HUES48 (cell line): ENCODE measurements at regions not wholly inside any gene's neighbourhood (a gene's known extent, or its start where the extent isn't known, plus 50 kb on each side); places are given as distances from the start of the nearest gene placed in this dataset.

Source experiments
- H3K27ac ChIP-seq: one replicate; pipeline ENCODE4 v1.7.0; 2013; ENCODE audit warnings: low read depth, low read length, inconsistent platforms
- H3K27me3 ChIP-seq: 2 replicates; pipeline ENCODE4 v1.6.1; 2013; ENCODE audit warnings: mild to moderate bottlenecking, low read length; ENCODE audit not compliant: control insufficient read depth, insufficient read depth
- H3K36me3 ChIP-seq: 2 replicates; pipeline ENCODE4 v1.6.1; 2013; ENCODE audit warnings: low read length; ENCODE audit not compliant: control insufficient read depth, insufficient read depth
- H3K4me1 ChIP-seq: 2 replicates; pipeline ENCODE4 v1.6.1; 2013; ENCODE audit warnings: mild to moderate bottlenecking, low read length; ENCODE audit not compliant: control insufficient read depth, insufficient read depth
- H3K4me3 ChIP-seq: 2 replicates; pipeline ENCODE4 v1.5.1; 2013; ENCODE audit warnings: mild to moderate bottlenecking, low read depth, low read length
- H3K9ac ChIP-seq: 2 replicates; pipeline ENCODE4 v1.6.1; 2013; ENCODE audit warnings: mild to moderate bottlenecking, low read depth, low read length, moderate library complexity
- H3K9me3 ChIP-seq: 2 replicates; pipeline ENCODE4 v1.6.1; 2013; ENCODE audit warnings: low read length; ENCODE audit not compliant: control insufficient read depth, insufficient read depth

DNA sequence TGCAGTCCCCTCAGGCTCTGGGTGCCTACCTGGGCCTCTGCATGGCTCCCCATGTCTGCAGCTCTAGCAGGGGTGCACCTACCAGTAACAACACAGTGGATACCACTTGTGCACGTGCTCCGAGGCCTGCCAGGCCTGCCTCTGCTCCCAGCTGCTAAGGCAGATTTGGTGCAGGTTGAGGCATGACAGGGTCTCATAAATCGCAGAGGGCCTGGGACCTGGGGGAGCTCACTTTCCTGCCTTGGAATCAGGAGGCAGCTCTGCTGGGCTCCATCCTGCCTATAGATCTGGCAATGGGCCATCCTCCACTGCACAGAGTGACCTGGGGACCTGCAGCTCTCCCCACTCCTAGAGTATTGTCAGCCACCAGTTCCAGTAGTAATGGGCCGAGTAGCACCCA, 121.9 kb upstream of the CXCL14 start:
- Histone ChIP-seq H3K27ac (no peak overlapping the region), H3K4me3 (no peak overlapping the region), H3K9ac (no peak overlapping the region)

GRCh38 chr5:135697959-135698345, 119.2 kb upstream of the CXCL14 start:
- Histone ChIP-seq H3K27me3 (no peaks in the 10 kb centered on the region), H3K9ac (no peak overlapping the region), H3K4me1 (no peaks in the 10 kb centered on the region; the same call in 1 of the 2 replicates), H3K9me3 (no peaks in the 10 kb centered on the region), H3K4me3 (no peak overlapping the region), H3K27ac (no peak overlapping the region), H3K36me3 (no peaks in the 10 kb centered on the region)

More for the DNA sequence above, 121.9 kb upstream of the CXCL14 start:
- no peaks in the 10 kb centered on the region for H3K27me3 ChIP-seq
- no peaks in the 10 kb centered on the region for H3K9me3 ChIP-seq
- no peaks in the 10 kb centered on the region for H3K36me3 ChIP-seq
- H3K4me1 ChIP-seq = peaks cover 5% of the 10 kb centered on the region; the same call in 1 of the 2 replicates

DNA sequence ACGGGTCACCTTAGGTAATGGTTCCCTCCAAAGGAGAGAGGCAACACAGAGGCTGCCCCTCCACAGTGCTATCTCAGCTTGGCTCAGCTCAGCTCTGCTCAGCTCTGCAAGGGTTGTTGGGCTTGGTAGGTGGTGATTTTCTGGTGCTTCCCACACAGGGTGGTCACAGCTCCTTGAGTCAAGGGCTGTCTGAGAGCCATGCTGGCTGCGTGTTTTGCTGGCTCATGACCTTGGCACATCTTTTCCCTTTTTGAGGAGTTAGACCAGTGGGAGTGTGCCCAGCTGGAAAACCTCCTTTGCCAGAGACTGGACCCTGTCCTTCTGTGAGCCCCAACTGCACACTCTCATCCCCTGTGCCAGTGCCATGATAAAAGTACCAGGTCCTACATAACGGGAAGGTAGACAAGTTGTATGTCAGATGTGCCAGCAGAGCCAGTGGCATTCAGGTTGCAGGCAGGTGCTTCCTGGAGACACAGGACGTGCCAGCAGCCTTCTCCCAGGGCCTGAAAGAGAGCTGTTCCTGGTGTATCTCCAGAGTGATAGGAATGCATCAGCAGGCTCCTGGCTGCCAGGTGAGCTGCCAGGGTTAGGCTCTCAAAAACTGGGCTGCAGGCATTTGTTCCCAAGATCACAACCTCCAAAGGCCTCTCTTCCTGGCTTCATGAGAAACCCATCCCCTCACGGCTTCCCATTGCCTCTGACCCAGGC, 118.6 kb upstream of the CXCL14 start:
- Histone ChIP-seq H3K9ac (no peak overlapping the region), H3K4me3 (no peak overlapping the region), H3K36me3 (no peaks in the 10 kb centered on the region), H3K4me1 (no peaks in the 10 kb centered on the region; the same call in 1 of the 2 replicates), H3K9me3 (no peaks in the 10 kb centered on the region), H3K27me3 (no peaks in the 10 kb centered on the region), H3K27ac (no peak overlapping the region)

- Histone ChIP-seq H3K27ac (no peak overlapping the region), H3K4me3 (no peak overlapping the region), H3K9ac (no peak overlapping the region), H3K36me3 (no peaks in the 10 kb centered on the region), H3K9me3 (no peaks in the 10 kb centered on the region), H3K4me1 (no peaks in the 10 kb centered on the region; the same call in 1 of the 2 replicates), H3K27me3 (no peaks in the 10 kb centered on the region)
Observed at GRCh38 chr5:135696317-135696716, 117.5 kb upstream of the CXCL14 start.

- no peak overlapping the region for H3K4me3 ChIP-seq
- H3K36me3 ChIP-seq = no peaks in the 10 kb centered on the region
- no peaks in the 10 kb centered on the region; the same call in 1 of the 2 replicates for H3K4me1 ChIP-seq
- no peak overlapping the region for H3K9ac ChIP-seq
- no peaks in the 10 kb centered on the region for H3K27me3 ChIP-seq
- H3K27ac ChIP-seq = no peak overlapping the region
- H3K9me3 ChIP-seq = no peaks in the 10 kb centered on the region
Observed at GRCh38 chr5:135695656-135696313, 117.0 kb upstream of the CXCL14 start.

- H3K27me3 ChIP-seq = no peaks in the 10 kb centered on the region
- no peaks in the 10 kb centered on the region for H3K9me3 ChIP-seq
- no peak overlapping the region for H3K9ac ChIP-seq
- H3K27ac ChIP-seq = no peak overlapping the region
- no peak overlapping the region for H3K4me3 ChIP-seq
- no peaks in the 10 kb centered on the region for H3K36me3 ChIP-seq
- H3K4me1 ChIP-seq = no peaks in the 10 kb centered on the region; the same call in 1 of the 2 replicates
Observed at GRCh38 chr5:135694906-135695305, 116.1 kb upstream of the CXCL14 start.

GRCh38 chr5:135694012-135694411, 115.2 kb upstream of the CXCL14 start:
- no peaks in the 10 kb centered on the region; the same call in 1 of the 2 replicates for H3K4me1 ChIP-seq
- no peak overlapping the region for H3K27ac ChIP-seq
- no peaks in the 10 kb centered on the region for H3K9me3 ChIP-seq
- H3K9ac ChIP-seq = no peak overlapping the region
- H3K4me3 ChIP-seq = no peak overlapping the region
- H3K36me3 ChIP-seq = no peaks in the 10 kb centered on the region
- no peaks in the 10 kb centered on the region for H3K27me3 ChIP-seq

GRCh38 chr5:135693371-135693955, 114.7 kb upstream of the CXCL14 start:
- Histone ChIP-seq H3K4me1 (no peaks in the 10 kb centered on the region; the same call in 1 of the 2 replicates), H3K9ac (no peak overlapping the region)

DNA sequence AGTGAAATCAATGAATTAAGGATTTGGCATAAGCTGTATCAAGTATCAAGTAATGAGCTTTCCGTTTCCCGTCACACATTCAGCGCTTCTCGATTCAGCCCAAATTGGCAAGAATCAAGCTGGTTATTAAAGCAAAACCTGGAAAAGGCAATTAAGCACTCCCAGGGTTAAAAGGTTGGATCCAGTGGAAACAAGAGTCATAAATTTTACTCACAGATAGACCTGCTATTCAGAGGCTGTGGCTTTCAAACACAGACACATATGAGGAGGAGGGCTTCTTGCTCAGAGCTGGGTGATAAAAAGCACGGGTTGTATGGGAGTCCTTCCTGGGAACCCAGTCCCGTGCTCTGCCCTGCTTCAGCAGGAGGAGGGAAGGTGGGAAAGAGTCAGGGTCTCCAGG, 112.3 kb upstream of the CXCL14 start:
- Histone ChIP-seq H3K27me3 (no peaks in the 10 kb centered on the region), H3K4me3 (no peak overlapping the region), H3K9ac (no peak overlapping the region), H3K4me1 (no peaks in the 10 kb centered on the region; the same call in 1 of the 2 replicates), H3K27ac (no peak overlapping the region), H3K9me3 (no peaks in the 10 kb centered on the region), H3K36me3 (no peaks in the 10 kb centered on the region)

More at GRCh38 chr5:135693371-135693955, 114.7 kb upstream of the CXCL14 start:
- Histone ChIP-seq H3K36me3 (no peaks in the 10 kb centered on the region), H3K27ac (no peak overlapping the region), H3K27me3 (no peaks in the 10 kb centered on the region), H3K4me3 (no peak overlapping the region), H3K9me3 (no peaks in the 10 kb centered on the region)

DNA sequence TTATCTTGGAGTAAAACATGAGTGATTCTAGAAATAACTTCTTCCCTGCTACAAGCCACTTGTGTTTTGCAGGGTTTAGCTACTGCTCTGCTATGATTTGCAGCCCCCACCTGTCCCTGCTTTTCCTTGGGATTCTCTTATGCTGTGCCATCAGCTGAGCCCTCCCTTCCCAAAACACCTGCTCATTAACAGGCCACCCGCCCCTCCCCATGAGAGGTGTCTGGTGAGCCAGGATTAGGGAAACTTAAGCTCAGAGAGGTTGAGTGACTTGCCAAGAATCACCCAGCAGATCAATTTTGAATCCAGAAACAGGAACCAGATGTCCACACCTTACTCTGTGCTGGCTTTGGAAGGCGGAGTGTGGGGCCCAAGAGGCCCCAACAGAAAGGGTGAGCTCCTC, 111.7 kb upstream of the CXCL14 start:
- no peaks in the 10 kb centered on the region for H3K9me3 ChIP-seq
- no peak overlapping the region for H3K9ac ChIP-seq
- no peak overlapping the region for H3K4me3 ChIP-seq
- no peaks in the 10 kb centered on the region for H3K36me3 ChIP-seq
- H3K27me3 ChIP-seq = no peaks in the 10 kb centered on the region
- H3K4me1 ChIP-seq = no peaks in the 10 kb centered on the region; the same call in 1 of the 2 replicates
- H3K27ac ChIP-seq = no peak overlapping the region

- Histone ChIP-seq H3K9me3 (no peaks in the 10 kb centered on the region), H3K9ac (no peak overlapping the region), H3K36me3 (no peaks in the 10 kb centered on the region), H3K27ac (no peak overlapping the region), H3K4me1 (no peaks in the 10 kb centered on the region), H3K4me3 (no peak overlapping the region), H3K27me3 (no peaks in the 10 kb centered on the region)
Observed at GRCh38 chr5:135689506-135689905, 110.7 kb upstream of the CXCL14 start.
